ENCODE measurements at regions not wholly inside any gene's neighbourhood (a gene's known extent, or its start where the extent isn't known, plus 50 kb on each side); places are given as distances from the start of the nearest gene placed in this dataset.
A peak's percentile ranks its signal among the peaks of the same experiment; 100 is the strongest.

- DNase-seq, result no peak
These were observed 156.0 kb downstream of the TOMM20 start for GRCh38 chr1:234972411-234973191.

- no peak for DNase-seq
These were observed 156.9 kb downstream of the TOMM20 start for GRCh38 chr1:234971586-234972297.

GRCh38 chr1:234970731-234971476 lies 157.7 kb downstream of the TOMM20 start:
- DNase-seq, result peak; percentile 98

GRCh38 chr1:234970401-234970730 lies 158.3 kb downstream of the TOMM20 start:
- DNase-seq, result peak; percentile 87

- peak; percentile 76 for DNase-seq
These were observed 158.8 kb downstream of the TOMM20 start for GRCh38 chr1:234969581-234970400.

- peak; percentile 89 for DNase-seq
These were observed 159.6 kb downstream of the TOMM20 start for GRCh38 chr1:234969011-234969441.

- peak; percentile 69 for DNase-seq
These were observed 160.2 kb downstream of the TOMM20 start for GRCh38 chr1:234968451-234968850.

GRCh38 chr1:234967121-234967520 lies 161.5 kb downstream of the TOMM20 start:
- DNase-seq, result no peak

- no peak for DNase-seq
These were observed 163.5 kb downstream of the TOMM20 start for GRCh38 chr1:234965111-234965510.

GRCh38 chr1:234963904-234964702 lies 164.5 kb downstream of the TOMM20 start:
- no peak for DNase-seq

GRCh38 chr1:234963180-234963903 lies 165.3 kb downstream of the TOMM20 start:
- no peak for DNase-seq

GRCh38 chr1:234962340-234962989 lies 166.2 kb downstream of the TOMM20 start:
- DNase-seq, result no peak

- no peak for DNase-seq
These were observed 166.9 kb downstream of the TOMM20 start for GRCh38 chr1:234961456-234962339.

- peak; percentile 63 for DNase-seq
These were observed 167.7 kb downstream of the TOMM20 start for GRCh38 chr1:234960722-234961455.

- no peak for DNase-seq
These were observed 169.7 kb downstream of the TOMM20 start for GRCh38 chr1:234958706-234959657.

GRCh38 chr1:234958066-234958705 lies 170.5 kb downstream of the TOMM20 start:
- no peak for DNase-seq

All from NCI-H510A treated with DMSO at 0.1 percent for 48 hours (cell line).